Neural crest cell (in vitro differentiated cells): ENCODE measurements at regions not wholly inside any gene's neighbourhood (a gene's known extent, or its start where the extent isn't known, plus 50 kb on each side); places are given as distances from the start of the nearest gene placed in this dataset.

Experiments
- DNase-seq: peaks from one replicate; pipeline ENCODE4 v3.0.0; 2021; ENCODE audit warnings: low read depth, mixed read lengths, low spot score
- H3K27ac Mint-ChIP-seq: one replicate; pipeline ENCODE4 v1.8.0; 2021; ENCODE audit warnings: mild to moderate bottlenecking, mixed read lengths; ENCODE audit not compliant: unreplicated experiment
- H3K27me3 Mint-ChIP-seq: 2 replicates; pipeline ENCODE4 v1.8.0; 2021; ENCODE audit warnings: low read depth, mild to moderate bottlenecking, mixed read lengths
- H3K36me3 Mint-ChIP-seq: 2 replicates; pipeline ENCODE4 v1.8.0; 2021; ENCODE audit warnings: low read depth, mild to moderate bottlenecking, mixed read lengths
- H3K4me1 Mint-ChIP-seq: 2 replicates; pipeline ENCODE4 v1.8.0; 2021; ENCODE audit warnings: mixed read lengths
- H3K4me3 Mint-ChIP-seq: one replicate; pipeline ENCODE4 v1.8.0; 2021; ENCODE audit warnings: mild to moderate bottlenecking, mixed read lengths
- H3K9me3 Mint-ChIP-seq: 2 replicates; pipeline ENCODE4 v1.8.0; 2021; ENCODE audit warnings: mixed read lengths
- CTCF ChIP-seq: fragments of 200-600 bp; sonication (generic); conservative IDR thresholded peaks from 2 replicates; pipeline ENCODE4 v1.5.0; 2021; ENCODE audit warnings: antibody characterized with exemption, mild to moderate bottlenecking

GRCh38 chr11:70737816-70738630 is 339.7 kb downstream of the CTTN start:
- Mint-ChIP-seq H3K9me3 (no peaks in the 10 kb centered on the region), H3K36me3 (no peaks in the 10 kb centered on the region), H3K4me3 (no peak overlapping the region), H3K27me3 (peaks cover 6% of the 10 kb centered on the region), H3K27ac (no peak overlapping the region), H3K4me1 (peaks cover 17% of the 10 kb centered on the region)
- no peak for DNase-seq
- no peak for TF ChIP-seq CTCF

- TF ChIP-seq CTCF, result no peak
- H3K4me3 Mint-ChIP-seq, result no peak overlapping the region
- peaks cover 20% of the 10 kb centered on the region for H3K4me1 Mint-ChIP-seq
- no peaks in the 10 kb centered on the region for H3K9me3 Mint-ChIP-seq
- no peak overlapping the region for H3K27ac Mint-ChIP-seq
- no peak for DNase-seq
- H3K36me3 Mint-ChIP-seq, result no peaks in the 10 kb centered on the region
- H3K27me3 Mint-ChIP-seq, result peaks cover 6% of the 10 kb centered on the region
Observed at GRCh38 chr11:70738661-70739060, 340.3 kb downstream of the CTTN start.

- H3K4me3 Mint-ChIP-seq, result no peak overlapping the region
- H3K9me3 Mint-ChIP-seq, result no peaks in the 10 kb centered on the region
- peaks cover 6% of the 10 kb centered on the region for H3K27me3 Mint-ChIP-seq
- peaks cover 20% of the 10 kb centered on the region for H3K4me1 Mint-ChIP-seq
- TF ChIP-seq CTCF, result no peak
- no peak for DNase-seq
- H3K27ac Mint-ChIP-seq, result no peak overlapping the region
- H3K36me3 Mint-ChIP-seq, result no peaks in the 10 kb centered on the region
Observed at GRCh38 chr11:70739091-70739490, 340.8 kb downstream of the CTTN start.

GRCh38 chr11:70739811-70740487 is 341.6 kb downstream of the CTTN start:
- H3K4me1 Mint-ChIP-seq, result peaks cover 20% of the 10 kb centered on the region
- no peak overlapping the region for H3K27ac Mint-ChIP-seq
- H3K27me3 Mint-ChIP-seq, result peaks cover 6% of the 10 kb centered on the region
- TF ChIP-seq CTCF, result peak; percentile 27
- H3K9me3 Mint-ChIP-seq, result no peaks in the 10 kb centered on the region
- no peak overlapping the region for H3K4me3 Mint-ChIP-seq
- H3K36me3 Mint-ChIP-seq, result no peaks in the 10 kb centered on the region
- no peak for DNase-seq

GRCh38 chr11:70740488-70740851 is 342.1 kb downstream of the CTTN start:
- Mint-ChIP-seq H3K27ac (no peak overlapping the region), H3K27me3 (peaks cover 6% of the 10 kb centered on the region), H3K4me1 (peaks cover 20% of the 10 kb centered on the region), H3K9me3 (no peaks in the 10 kb centered on the region), H3K4me3 (no peak overlapping the region), H3K36me3 (no peaks in the 10 kb centered on the region)
- no peak for DNase-seq
- no peak for TF ChIP-seq CTCF
